Fibroblast of lung (primary cell): ENCODE measurements at regions not wholly inside any gene's neighbourhood (a gene's known extent, or its start where the extent isn't known, plus 50 kb on each side); places are given as distances from the start of the nearest gene placed in this dataset.
"Not testable (repeated sequence)": the region's sequence is repeated elsewhere in the genome, so short reads cannot be mapped to it uniquely, and the experiment has no call there.

ENCODE experiments used
- EZH2 ChIP-seq: IDR thresholded peaks from 2 replicates; pipeline ENCODE4 v1.5.1; 2012; ENCODE audit warnings: low read length, control low read depth, mild to moderate bottlenecking; ENCODE audit errors: missing control alignments
- TF ChIP-seq, protein P1 (sequence below), 2 donors: IDR thresholded peaks in 1 of 2; conservative IDR thresholded peaks in 1 of 2; 1 replicate in 1 of 2; 2 replicates in 1 of 2; pipeline ENCODE4 v1.5.1; 2011 to 2012; ENCODE audit warnings: low read length in 2 of 2, control low read depth in 1 of 2, inconsistent platforms in 1 of 2, low read depth in 1 of 2, mild to moderate bottlenecking in 1 of 2

DNA sequence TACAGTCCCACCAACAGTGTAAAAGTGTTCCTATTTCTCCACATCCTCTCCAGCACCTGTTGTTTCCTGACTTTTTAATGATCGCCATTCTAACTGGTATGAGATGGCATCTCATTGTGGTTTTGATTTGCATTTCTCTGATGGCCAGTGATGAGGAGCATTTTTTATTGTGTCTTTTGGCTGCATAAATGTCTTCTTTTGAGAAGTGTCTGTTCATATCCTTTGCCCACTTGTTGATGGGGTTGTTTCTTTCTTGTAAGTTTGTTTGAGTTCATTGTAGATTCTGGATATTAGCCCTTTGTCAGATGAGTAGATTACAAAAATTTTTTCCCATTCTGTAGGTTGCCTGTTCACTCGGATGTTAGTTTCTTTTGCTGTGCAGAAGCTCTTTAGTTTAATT lies 218.9 kb downstream of the SPANXN4 start:
- not testable (repeated sequence) for TF ChIP-seq EZH2
- TF ChIP-seq, protein P1, sequence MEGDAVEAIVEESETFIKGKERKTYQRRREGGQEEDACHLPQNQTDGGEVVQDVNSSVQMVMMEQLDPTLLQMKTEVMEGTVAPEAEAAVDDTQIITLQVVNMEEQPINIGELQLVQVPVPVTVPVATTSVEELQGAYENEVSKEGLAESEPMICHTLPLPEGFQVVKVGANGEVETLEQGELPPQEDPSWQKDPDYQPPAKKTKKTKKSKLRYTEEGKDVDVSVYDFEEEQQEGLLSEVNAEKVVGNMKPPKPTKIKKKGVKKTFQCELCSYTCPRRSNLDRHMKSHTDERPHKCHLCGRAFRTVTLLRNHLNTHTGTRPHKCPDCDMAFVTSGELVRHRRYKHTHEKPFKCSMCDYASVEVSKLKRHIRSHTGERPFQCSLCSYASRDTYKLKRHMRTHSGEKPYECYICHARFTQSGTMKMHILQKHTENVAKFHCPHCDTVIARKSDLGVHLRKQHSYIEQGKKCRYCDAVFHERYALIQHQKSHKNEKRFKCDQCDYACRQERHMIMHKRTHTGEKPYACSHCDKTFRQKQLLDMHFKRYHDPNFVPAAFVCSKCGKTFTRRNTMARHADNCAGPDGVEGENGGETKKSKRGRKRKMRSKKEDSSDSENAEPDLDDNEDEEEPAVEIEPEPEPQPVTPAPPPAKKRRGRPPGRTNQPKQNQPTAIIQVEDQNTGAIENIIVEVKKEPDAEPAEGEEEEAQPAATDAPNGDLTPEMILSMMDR (conservative IDR thresholded peaks at IDR 0.05 in 1 of 2, IDR thresholded peaks at IDR 0.05 in 1 of 2; ENCODE audit: low read depth in 1 of 2, low read length in 2 of 2): not testable (repeated sequence)
